Activated gamma-delta T cell treated with Interleukin-2 at 50 U/mL for 16 hours (primary cell): ENCODE measurements at regions not wholly inside any gene's neighbourhood (a gene's known extent, or its start where the extent isn't known, plus 50 kb on each side); places are given as distances from the start of the nearest gene placed in this dataset.
"Not testable (repeated sequence)": the region's sequence is repeated elsewhere in the genome, so short reads cannot be mapped to it uniquely, and the experiment has no call there.

Experiments used
- DNase-seq: peaks from one replicate; pipeline ENCODE4 v3.0.0-alpha.2; 2020

DNA sequence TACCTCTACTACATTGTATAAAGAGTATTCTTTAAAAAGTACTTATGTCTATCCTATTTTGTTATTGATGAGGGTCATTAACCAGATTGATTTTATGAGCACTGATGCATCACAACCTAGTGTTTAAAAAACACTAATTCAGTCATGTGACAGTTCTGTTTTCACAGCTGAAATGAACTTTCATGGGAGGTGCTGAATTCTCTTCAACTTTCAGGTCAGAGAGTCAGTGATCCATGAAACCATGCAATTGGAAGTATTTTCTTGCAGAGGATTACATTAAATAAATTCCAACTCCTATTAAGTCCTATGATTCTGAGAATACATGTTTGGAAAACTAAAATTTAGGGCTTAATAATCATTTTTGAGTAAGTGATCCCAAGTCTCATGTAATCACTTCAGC lies 889.4 kb downstream of the KCNA4 start:
- no peak for DNase-seq

GRCh38 chr11:29125606-29126005 lies 891.2 kb downstream of the KCNA4 start:
- DNase-seq, result no peak

GRCh38 chr11:29124470-29124869 lies 892.4 kb downstream of the KCNA4 start:
- DNase-seq, result no peak

GRCh38 chr11:29119707-29120618 lies 896.9 kb downstream of the KCNA4 start:
- no peak for DNase-seq

DNA sequence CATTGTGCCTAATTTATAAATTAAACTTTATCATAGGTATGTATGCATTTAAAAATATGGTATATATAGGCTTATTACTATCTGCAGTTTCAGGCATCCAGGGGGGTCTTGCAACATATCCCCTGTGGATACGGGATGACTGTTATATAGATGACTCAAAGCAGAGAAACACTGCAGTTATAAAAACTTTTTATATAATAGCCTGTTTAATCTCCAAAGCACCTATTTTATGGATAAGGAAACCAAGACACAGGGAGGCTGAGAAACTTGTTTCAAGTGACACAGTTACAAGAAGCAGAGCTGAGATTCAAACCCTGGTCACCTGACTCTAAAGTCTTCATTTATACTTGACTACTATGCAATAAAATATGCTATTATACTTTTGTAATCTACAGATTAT lies 897.7 kb downstream of the KCNA4 start:
- no peak for DNase-seq

DNA sequence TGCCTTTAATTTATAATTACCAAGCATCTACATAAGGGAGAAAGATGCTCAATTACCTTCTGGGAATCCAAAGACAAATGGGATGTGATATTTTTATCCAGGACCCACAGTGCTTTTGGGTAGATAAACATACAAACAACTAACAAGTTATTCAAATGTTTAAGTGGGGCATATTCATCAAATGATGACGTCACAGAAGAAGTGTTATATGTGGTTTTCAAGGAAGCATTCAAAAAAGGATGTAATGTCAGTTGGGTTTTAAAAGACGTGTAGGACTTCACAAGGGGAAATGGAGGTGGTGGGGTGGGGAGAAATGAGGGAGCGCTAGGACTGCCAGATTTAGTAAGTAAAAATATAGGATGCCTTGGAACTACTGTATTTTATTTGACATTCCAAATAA lies 915.9 kb downstream of the KCNA4 start:
- no peak for DNase-seq

DNA sequence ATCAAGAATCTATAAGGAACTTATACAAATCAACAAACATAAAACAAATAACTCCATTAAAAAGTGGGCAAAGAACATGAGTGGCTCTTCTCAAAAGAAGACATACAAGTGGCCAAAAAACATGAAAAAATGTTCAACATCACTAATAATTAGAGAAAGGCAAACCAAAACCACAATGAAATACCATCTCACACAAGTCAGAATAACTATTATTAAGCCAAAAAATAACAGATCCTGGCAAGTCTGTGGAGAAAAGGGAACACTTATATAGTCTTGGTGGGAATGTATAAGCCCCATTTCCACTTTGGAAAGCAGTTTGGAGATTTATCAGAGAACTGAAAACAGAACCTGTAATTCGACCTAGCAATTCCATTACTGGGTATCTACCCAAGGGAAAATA lies 921.0 kb downstream of the KCNA4 start:
- DNase-seq, result no peak

DNA sequence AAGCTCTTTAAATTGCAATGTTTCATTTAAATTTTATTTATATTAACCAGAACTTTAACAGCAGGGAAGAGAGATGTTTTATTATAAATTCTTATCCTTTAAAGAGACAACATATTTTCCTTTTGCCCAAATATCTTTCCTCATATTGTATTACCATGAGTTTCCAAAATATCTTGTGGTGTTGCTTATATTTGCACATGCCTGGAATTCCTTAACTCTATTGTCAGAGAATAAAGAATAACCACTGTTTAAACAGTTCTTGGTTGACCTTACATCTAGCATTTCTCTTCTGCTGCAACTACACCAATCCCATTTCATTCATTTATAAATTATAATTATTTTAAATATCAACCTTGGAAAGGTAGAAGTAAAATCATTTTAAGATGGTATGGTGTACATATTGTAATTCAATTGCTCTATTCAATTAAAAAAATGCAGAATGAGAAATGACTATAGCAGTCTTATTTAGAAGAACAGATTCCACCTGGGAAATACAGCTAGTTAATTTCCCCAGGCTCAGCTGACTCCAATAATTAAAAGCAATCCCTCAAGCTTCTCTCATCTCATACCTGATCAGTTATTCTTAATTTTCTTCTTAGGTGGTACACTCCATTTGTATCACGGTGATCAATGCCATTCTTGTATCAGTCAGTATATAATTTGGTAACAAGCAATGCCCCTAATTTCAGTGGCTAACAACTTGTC lies 923.3 kb downstream of the KCNA4 start:
- no peak for DNase-seq

DNA sequence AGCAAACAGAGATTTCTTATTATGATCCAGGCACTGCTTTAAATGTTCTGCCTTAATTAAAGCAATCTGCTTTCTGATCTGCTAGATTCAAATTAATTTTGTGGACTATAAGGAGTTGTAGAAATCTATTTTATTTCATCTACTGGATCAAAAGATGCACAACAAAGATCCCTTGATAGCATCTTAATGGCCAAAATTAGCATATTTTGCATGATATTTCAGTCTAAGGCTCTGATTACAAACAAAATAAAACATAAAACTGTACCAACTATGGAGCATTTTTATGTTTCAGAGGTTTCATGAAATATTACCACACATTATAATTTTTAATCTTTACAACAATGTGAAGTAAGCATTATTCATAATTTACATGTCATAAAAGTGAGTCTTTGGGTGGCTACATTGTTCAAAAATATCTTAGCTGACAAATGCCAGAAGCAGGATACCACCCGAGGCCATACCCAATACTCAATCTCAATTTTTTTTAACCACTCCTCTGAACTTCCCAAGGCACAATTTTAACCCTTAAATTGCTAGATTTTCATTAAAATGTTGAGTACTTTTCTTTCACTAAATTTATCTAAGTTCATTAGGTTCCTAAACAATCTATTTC lies 929.5 kb downstream of the KCNA4 start:
- DNase-seq, result no peak

GRCh38 chr11:29075726-29076125 lies 941.1 kb downstream of the KCNA4 start:
- DNase-seq, result no peak

DNA sequence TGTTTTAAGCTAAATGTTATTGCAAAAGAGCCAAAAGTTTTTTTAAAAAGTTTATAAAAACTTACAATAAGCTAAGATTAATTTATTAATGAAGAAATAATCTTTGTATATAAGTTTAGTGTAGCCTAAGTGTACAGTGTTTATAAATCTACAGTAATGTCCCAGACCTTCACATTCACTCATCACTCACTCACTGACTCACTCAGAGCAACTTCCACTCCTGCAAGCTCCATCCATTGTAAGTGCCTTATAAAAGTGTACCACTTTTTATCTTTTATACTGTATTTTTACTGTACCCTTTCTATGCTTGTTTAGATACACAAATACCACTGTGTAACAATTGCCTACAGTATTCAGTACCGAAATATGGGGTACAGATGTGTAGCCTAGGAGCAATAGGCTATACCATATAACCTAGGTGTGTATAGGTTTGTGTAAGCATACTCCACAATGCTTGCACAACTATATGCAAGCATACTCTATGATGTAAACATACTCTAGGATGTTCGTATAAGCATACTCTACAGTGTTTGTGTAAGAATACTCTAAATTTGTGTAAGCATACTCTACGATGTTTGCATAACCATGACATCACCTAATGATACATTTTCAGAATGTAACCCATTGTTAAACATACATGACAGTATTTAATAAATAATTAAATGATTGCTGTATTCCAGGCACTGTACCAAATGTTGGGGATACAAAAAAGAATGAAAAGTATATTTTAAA lies 953.0 kb downstream of the KCNA4 start:
- DNase-seq, result no peak

- DNase-seq, result no peak
Observed at GRCh38 chr11:29061452-29061851, 953.3 kb downstream of the METTL15 start.

DNA sequence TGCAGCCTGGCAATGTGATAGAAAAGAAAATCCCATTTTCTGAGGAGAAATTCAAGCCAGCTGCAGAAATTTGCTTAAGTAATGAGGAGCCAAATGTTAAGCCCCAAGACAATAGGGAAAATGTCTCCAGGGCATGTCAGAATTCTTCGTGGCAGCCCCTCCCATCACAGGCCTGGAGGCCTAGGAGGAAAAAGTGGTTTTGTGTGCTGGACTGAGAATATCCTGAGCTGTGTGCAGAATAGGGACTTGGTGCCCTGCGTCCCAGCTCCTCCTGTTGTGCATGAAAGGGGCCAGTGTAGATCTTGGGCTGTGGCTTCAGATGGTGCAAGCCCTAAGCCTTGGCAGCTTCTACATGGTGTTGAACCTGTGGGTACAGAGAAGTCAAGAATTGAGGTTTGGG lies 948.3 kb downstream of the METTL15 start:
- DNase-seq, result not testable (repeated sequence)

GRCh38 chr11:29051935-29052334 lies 943.7 kb downstream of the METTL15 start:
- DNase-seq, result no peak

DNA sequence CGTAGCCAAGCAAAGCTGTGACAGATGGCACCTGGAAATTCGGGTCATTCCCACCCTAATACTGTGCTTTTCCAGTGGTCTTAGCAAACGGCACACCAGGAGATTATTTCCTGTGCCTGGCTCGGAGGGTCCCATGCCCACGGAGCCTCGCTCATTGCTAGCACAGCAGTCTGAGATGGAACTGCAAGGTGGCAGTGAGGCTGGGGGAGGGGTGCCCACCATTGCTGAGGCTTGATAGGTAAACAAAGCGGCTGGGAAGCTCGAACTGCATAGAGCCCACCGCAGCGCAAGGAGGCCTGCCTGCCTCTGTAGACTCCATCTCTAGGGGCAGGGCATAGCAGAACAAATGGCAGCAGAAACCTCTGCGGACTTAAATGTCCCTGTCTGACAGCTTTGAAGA lies 942.8 kb downstream of the METTL15 start:
- not testable (repeated sequence) for DNase-seq

DNA sequence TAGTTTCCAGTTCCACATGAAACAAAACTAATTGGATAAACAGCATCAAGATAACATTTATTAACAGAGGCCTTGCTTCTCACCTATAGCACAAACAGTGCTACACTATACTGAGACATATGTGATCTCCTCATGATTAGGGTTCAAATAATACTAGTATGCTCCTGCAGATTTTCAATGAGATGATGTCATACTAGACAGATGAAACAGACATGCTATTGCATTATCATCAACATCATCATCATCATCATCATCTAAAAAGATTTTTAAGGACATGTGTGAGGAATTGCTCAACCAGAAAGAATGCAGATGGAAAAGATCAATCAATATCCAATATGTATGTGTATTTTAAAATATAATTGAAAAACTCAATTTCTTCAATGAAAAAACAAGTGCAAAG lies 932.3 kb downstream of the METTL15 start:
- DNase-seq, result no peak

GRCh38 chr11:29032384-29033149 lies 924.4 kb downstream of the METTL15 start:
- no peak for DNase-seq

DNA sequence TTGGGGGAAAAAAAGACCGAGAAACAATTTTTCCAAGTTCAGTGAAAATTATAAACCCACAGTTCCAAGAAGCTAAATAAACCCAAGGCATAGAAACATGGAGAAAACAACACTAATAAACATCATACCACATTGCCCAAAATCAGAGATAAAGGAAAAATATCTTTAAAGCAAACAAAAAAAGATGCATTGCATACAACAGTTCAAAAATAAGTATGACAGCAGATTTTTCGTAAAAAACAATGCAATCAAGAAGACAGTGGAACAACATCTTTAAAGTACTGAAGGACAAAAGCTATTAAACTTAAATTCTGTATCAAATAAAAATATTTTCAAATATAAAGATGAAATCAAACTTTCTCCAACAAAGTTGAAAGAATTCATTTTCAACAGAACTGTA lies 921.3 kb downstream of the METTL15 start:
- DNase-seq, result no peak

DNA sequence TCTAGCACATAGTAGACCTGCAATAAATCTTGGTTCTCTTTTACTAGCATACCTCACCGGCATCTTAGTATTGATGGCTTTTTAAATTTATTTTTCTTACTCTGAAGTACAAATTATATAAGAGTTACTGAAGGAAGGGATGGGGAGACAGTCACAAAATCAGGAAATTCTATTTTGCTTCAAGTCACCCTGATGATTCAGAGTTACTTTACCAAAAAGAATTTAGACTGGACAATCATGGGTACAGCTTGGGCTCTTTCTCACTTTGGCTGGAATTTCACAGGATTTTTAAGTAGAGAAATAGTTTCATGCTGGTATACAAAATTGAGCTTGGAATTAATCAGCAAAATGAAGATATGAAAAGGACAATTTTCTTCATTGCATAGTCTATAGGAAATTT lies 919.2 kb downstream of the METTL15 start:
- DNase-seq, result no peak

DNA sequence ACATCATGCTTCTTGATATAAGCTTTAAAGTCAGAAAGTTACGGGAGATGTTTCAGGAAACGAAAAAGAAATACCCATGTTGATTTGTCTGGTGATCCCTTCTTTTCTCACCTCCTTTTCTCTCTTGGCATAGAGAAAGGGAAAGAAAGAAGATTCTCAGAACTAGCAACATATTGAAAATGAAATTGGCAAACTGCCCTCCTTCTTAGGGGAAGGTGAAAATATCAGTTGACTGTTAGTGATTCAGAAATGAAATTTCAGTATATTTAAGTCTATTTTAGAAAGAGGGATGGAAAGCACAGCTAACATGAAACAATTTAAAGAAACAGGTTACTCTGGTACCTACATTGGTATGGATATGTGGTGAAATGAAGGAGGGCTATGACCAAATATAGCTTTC lies 918.1 kb downstream of the METTL15 start:
- no peak for DNase-seq

GRCh38 chr11:29025001-29025400 lies 916.8 kb downstream of the METTL15 start:
- DNase-seq, result no peak

- DNase-seq, result no peak
Observed at GRCh38 chr11:29024386-29024785, 916.2 kb downstream of the METTL15 start.
